GM08714 (cell line): ENCODE measurements at regions not wholly inside any gene's neighbourhood (a gene's known extent, or its start where the extent isn't known, plus 50 kb on each side); places are given as distances from the start of the nearest gene placed in this dataset.

ENCODE experiments used
- H3K4me3 ChIP-seq: fragments of 200-500 bp; sonication (Bioruptor generic); 2 replicates; pipeline ENCODE4 v1.5.1; 2014; ENCODE audit warnings: mild to moderate bottlenecking, low read length, inconsistent platforms
- ZNF274 ChIP-seq: IDR thresholded peaks from 2 replicates; pipeline ENCODE4 v1.6.1; 2012; ENCODE audit warnings: mild to moderate bottlenecking, low read depth, low read length

DNA sequence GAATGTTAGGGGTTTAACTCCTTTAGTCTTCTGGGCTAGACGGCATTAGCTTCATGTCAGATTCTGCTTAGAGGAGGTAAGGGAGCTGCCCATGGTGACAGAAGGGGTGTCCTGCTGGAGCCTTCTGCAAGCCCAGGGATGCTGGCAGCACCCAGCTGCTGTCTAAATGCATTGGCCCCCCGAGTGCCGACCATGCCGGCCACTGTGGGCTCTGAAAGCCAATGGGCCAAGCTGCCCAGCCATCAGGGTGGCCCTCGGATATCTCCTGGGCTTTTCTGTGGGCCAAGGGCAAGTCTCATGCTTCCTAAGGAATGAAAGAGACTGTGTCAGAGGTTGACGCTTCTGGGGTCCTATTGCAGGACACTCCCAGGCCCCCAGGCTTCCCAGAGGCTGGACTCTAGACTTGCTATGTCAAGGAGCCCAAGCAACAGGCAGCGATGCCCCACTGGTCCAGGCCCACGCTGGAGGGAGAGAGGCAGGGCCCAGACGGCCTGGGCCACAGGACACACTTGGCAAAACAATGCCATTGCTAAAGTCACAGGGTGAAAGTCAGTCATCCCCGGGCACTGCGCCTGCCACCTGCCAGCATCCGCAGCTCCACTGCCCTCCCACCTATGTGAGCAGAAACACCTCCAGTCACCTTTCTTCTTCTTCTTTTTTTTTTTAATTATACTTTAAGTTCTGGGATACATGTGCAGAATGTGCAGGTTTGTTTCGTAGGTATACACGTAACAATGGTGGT lies 160.2 kb upstream of the GPR12 start:
- no peak for TF ChIP-seq ZNF274
- H3K4me3 ChIP-seq = no peak overlapping the region

DNA sequence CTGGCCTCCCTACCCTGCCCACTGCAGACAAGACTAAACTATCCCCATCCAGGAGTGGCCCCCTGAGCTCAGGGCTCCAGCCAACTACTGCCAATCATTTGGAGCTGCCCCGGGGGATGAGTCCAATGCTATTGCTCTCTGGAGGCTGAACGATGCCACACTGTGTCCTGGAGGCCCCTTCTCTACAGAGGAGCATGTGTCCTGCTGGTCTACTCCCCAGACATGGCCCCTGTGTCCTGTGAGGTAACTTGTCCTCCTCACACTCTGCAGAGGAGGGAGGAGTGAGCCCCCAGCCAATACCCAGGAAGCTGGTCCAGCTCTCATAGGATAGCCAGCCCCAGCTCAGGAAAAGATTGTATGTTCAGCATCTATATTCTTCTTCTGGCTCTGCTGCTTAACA lies 159.1 kb upstream of the GPR12 start:
- TF ChIP-seq ZNF274 = no peak
- no peak overlapping the region for H3K4me3 ChIP-seq

DNA sequence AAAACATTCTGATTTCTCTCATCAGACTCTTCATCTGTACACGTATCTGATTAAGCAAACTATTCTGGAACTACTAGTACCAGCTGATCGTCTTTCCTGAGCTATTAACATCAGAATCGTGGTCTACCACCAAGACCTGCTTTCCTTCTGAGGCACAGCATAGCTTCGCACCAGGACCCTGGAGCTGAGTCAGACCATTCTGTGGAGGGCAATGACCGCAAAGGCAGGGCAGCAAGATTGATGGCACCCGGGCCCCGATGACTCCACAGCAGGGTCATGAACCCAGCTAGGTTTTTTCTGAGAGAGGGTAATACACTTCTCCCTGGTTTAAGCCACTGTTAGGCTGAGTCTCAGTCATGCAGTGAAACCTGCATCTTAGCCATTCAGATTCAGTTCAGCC lies 158.7 kb upstream of the GPR12 start:
- no peak overlapping the region for H3K4me3 ChIP-seq
- no peak for TF ChIP-seq ZNF274

DNA sequence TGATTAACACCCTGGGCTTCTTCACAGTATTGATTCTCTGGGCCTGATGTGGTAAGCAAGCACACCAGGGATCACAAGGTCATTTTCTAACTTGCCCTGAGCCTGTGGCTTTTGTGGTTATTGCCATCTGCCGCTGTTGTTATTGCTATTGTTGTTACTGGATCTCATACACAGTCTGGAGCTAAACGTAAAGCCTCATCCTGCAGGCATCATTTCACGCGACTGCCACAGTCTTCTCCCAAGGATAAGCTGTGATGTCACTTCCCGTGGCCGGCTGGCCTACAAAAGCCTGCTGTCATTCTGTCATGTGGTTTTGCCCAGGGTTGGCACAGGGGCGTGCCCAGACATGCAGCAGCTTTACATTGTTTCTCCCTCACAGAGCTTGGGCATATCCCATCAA lies 154.0 kb upstream of the GPR12 start:
- no peak for TF ChIP-seq ZNF274
- no peak overlapping the region for H3K4me3 ChIP-seq

DNA sequence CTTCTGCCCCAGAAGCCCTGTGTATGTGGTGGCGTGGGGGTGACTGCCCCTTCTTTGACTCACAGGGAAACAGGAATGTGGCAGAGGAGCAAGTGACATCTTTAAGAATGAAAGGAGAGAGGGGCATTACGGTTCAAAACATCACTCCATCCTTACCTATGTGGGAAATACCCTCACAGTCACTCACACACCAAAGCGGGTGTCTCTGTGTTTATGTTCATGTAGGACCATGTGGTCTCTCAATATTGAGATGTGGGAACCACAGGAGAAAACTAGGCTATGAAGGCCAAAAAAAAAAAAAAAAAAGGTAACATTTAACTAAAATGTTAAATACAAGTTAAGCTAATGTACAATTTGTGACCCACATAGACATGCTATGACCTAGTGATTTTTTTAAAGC lies 153.6 kb upstream of the GPR12 start:
- no peak overlapping the region for H3K4me3 ChIP-seq
- no peak for TF ChIP-seq ZNF274

DNA sequence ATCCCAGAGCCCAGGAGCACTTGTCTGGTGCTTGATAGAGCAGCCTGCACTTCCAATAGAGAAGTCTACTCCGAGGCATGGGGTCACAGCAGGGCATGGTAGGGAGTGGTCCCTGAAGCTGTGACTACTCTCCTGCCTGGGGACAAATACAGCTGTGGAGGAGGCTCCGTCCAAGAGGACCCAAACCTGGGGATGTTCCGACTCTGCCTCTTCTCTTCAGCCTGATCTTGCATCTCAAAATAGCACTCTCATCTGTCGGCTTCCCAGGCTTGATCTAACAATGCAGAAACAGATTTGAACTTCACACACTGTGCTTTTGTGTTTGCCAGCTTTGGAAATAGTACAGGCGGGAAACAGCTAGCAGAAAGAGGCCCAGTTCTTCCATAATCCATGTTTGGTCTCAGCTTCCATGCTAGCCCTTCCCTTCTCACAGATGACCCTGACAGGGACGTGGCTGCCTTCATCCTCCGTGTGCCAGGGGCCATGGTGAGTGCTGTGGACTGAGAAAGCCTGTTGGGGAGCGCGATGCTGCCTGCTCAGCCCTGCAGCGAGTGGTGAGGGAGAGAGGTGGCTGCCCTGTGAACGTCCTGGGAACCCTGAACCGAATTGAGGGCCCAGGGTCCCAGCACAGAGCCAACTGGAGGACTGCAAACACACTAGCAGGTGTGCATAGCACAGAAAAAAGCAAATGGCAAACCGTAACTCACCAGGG lies 150.3 kb upstream of the GPR12 start:
- H3K4me3 ChIP-seq = no peak overlapping the region
- TF ChIP-seq ZNF274 = no peak

DNA sequence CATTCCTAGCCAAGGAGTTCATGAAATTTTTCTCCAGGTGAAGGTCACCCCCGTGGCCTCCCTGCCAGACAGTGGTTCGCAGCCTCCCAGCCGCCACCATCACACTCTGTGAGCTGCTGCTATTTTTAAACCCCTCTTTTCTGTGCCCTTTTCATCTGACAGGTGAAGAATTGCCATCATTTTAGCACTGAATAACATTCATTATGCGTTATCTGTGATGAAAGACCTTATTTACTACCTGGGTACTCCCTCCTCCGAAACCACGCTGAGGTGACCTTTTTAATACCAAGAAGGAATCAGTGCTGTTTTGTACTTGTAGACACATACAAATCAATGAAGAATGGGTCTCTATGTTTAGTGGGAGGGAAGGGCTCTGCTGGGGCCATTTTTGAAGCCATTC lies 148.9 kb upstream of the GPR12 start:
- H3K4me3 ChIP-seq = no peak overlapping the region
- TF ChIP-seq ZNF274 = no peak

DNA sequence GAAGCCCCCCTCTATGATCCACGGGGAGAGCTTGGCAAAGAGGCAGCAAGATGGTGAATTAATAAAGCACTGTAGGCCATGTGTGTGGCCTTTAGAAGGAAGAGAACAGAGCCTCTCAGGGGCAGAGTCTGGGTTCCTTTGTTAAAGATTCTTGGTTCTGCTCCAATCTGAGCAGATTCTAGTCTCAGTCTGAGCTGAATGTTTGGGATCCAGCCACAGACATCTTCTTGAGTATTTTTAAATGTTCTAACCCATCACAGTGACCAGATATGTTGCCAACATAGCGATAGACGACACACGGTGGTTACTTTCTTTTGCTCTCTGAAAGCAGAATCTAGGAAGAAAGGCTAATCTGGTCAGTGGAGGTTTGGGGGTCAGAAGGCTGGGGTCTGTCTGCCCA lies 147.5 kb upstream of the GPR12 start:
- H3K4me3 ChIP-seq = no peak overlapping the region
- no peak for TF ChIP-seq ZNF274

DNA sequence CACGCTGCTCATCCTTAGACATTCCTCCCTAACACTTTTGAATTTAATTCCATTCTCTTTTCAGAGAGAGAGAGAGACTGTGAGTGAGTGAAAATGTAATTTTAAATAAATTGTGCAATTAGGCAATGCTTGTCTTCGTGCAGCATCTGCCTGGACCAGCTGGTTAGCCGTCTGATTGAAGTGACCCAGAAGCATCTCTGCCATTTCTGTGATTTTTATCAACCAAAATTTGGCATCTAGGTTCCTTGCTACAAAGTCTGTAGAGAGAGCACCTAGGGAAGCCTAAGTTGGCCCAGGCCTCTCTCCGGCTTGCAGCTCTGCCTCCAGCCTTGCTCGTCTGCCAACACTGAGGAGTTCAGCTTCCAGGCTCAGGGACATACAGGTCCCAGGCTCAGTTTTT lies 138.6 kb upstream of the GPR12 start:
- no peak overlapping the region for H3K4me3 ChIP-seq

DNA sequence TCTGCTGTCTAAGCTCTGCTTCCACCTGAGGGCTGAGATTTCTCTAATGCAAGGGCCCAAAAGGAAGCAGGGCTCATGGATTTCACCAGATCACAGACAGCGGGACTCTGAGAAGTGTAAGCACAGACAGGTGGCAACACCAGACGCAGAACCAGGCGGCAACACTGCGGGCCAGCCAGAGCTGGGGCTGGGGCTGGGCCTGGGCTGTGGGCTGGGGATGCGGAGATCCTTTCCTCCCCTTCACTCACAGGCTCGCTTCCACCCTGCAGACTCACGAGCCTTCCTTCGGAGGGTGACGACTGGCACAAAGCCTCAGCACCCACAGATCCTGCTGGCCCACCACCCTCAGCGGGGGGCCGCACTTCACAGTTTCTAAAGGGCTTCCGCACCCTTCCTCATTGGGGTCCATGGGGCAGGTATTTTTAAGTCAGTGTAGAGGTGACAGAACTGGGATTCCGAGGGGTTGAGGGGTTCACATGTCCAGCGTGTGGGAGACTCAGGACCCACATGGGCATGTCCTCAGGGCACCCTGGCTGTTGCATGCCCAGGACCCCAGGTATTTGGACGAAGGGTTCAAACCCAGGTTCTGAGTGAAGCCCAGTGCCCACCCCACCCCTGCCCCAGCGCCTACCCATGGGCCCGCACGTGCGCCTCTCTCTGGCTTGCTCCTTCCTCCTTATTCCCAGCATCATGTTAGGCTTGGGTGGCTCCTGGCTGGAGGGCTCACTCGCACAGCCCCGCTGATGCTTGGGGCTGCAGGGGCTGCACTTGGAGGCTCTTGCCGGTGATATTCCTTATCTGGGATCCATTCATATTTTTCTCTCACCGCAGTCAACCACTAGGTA lies 137.3 kb upstream of the GPR12 start:
- no peak for TF ChIP-seq ZNF274
- H3K4me3 ChIP-seq = no peak overlapping the region

More for the DNA sequence above, 138.6 kb upstream of the GPR12 start:
- no peak for TF ChIP-seq ZNF274

DNA sequence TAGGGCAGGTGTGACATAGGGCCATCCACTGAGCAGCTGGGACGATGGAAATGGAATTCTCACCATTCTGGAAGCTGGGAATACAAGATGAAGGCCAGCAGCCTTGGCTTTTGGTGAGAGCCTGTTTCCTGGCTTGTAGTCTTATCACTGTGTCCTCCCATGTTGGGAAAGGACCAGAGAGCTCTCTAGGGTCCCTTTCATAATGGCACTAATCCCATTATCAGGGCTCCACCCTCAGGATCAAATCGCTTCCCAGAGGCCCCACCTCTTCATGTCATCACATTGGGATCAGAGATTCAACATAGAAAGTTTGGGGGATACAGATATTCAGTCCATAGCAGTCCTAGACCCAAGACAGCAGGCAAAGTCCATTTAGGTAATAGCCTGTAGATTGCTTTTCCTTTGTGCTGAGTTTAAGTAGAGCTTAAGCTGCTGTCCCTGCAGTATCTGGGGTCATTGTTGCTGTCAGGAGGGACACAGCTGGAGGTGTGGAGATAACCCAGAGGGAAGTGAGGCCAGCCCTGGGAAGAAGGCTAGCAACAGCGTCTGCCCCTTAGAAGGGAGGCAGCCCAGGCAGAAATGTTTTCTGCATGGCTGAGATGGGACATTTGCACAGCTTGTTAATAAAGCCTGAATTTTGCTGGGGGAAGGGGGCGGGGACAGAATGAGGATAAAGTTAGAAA lies 136.5 kb upstream of the GPR12 start:
- no peak overlapping the region for H3K4me3 ChIP-seq
- no peak for TF ChIP-seq ZNF274

DNA sequence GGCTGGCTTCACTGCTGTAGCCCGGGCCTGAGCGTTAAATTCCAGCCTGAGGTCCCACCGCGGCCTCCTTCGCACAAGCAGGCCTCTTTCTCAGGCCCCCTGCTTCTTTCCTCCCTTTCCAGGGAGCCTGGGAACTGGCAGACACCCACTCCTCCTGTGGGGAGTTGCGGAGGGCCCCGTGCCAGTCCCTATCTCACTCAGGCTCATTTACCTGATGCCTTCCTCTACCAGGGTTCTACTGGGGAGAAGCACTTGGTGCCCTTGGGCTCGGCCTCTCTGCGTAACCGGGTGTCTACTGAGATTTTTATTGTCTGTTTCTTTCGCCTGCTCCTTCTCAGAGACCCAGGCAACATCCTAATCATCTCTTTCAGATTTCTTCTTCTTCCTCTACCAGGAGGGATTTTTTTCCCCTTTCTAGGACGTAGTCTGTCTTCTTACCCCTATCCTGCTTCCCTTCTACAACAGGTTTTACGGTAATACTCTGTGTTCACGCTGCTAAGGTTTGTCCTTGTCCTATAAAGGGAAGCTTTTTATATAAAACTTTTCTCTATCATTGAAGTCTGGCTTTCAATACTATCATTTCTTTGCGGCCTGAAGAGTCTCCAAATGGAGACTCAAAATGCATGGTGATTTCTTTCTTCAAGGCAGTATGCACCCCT lies 135.4 kb upstream of the GPR12 start:
- no peak overlapping the region for H3K4me3 ChIP-seq
- no peak for TF ChIP-seq ZNF274

DNA sequence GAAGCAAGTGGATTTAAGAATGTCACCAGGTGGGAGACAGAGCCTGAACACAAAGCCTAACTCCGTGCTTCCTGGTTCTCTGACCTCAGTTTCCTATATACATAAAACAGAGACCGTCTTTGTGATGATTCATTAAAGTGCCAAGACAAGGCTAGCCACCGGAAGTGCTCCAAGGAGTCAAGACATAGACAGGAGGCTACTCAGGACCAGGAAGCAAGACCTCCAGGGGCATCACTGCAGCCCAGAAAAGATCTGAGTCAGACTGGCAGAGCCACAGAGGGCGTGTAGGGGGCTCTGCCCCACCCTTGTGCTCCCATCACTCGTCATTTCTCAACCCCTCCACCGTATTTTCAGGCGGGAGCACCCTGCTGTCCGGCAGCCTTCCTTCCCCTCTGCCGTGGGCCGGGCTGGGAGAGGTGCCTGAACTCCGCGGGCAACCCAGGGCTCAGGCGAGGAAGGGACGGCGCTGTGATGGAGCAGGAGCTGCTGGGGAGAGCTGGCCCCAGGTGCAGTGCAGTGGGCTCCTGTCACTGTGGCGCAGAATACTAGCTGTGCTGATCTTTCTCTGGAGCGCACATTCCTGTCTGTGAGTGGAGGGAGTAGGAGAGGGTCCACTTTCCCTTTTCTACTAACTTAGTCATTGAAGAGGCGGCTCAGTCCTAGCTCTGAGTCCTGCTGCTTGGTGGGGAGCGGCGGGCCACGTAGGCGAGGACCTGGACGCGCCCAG lies 134.7 kb upstream of the GPR12 start:
- no peak overlapping the region for H3K4me3 ChIP-seq
- no peak for TF ChIP-seq ZNF274
